HL-60 (cell line): ENCODE measurements at regions not wholly inside any gene's neighbourhood (a gene's known extent, or its start where the extent isn't known, plus 50 kb on each side); places are given as distances from the start of the nearest gene placed in this dataset.

Experiments used
- GABPA ChIP-seq: IDR thresholded peaks from 2 replicates; pipeline ENCODE4 v1.6.1; 2012; ENCODE audit warnings: low read depth
- POLR2AphosphoS5 ChIP-seq: IDR thresholded peaks from 2 replicates; pipeline ENCODE4 v1.6.1; 2012; ENCODE audit warnings: low read depth
- TF ChIP-seq, protein P1 (sequence below): IDR thresholded peaks from one replicate; pipeline ENCODE4 v1.5.1; 2011; ENCODE audit warnings: low read length, control low read depth, inconsistent platforms; ENCODE audit not compliant: insufficient read depth
- TF ChIP-seq, protein P2 (sequence below): IDR thresholded peaks from 2 replicates; pipeline ENCODE4 v1.6.1; 2012; ENCODE audit warnings: low read depth; ENCODE audit not compliant: insufficient replicate concordance

DNA sequence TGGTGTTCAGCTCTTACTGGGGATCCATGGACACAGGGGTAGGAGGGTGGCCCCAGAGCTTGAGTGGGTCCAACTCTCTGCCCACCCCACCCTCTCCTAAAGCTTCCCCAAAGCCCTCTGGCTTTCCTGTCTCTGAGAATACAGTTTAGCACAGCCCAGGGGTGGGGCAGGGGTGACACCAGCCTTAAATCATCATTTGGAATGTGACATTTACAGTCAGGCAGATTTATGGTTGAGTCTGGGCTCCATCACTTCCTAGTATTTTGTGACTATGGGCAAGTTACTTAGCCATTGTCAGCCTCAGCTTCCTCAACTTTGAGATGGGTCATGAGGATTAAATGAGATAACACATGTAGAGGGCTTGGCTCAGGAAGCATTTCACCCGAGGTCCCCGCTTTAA lies 193.1 kb upstream of the IRX6 start:
- TF ChIP-seq, protein P1, sequence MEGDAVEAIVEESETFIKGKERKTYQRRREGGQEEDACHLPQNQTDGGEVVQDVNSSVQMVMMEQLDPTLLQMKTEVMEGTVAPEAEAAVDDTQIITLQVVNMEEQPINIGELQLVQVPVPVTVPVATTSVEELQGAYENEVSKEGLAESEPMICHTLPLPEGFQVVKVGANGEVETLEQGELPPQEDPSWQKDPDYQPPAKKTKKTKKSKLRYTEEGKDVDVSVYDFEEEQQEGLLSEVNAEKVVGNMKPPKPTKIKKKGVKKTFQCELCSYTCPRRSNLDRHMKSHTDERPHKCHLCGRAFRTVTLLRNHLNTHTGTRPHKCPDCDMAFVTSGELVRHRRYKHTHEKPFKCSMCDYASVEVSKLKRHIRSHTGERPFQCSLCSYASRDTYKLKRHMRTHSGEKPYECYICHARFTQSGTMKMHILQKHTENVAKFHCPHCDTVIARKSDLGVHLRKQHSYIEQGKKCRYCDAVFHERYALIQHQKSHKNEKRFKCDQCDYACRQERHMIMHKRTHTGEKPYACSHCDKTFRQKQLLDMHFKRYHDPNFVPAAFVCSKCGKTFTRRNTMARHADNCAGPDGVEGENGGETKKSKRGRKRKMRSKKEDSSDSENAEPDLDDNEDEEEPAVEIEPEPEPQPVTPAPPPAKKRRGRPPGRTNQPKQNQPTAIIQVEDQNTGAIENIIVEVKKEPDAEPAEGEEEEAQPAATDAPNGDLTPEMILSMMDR = no peak
- TF ChIP-seq POLR2AphosphoS5 (no peak), GABPA (no peak)
- TF ChIP-seq, protein P2, sequence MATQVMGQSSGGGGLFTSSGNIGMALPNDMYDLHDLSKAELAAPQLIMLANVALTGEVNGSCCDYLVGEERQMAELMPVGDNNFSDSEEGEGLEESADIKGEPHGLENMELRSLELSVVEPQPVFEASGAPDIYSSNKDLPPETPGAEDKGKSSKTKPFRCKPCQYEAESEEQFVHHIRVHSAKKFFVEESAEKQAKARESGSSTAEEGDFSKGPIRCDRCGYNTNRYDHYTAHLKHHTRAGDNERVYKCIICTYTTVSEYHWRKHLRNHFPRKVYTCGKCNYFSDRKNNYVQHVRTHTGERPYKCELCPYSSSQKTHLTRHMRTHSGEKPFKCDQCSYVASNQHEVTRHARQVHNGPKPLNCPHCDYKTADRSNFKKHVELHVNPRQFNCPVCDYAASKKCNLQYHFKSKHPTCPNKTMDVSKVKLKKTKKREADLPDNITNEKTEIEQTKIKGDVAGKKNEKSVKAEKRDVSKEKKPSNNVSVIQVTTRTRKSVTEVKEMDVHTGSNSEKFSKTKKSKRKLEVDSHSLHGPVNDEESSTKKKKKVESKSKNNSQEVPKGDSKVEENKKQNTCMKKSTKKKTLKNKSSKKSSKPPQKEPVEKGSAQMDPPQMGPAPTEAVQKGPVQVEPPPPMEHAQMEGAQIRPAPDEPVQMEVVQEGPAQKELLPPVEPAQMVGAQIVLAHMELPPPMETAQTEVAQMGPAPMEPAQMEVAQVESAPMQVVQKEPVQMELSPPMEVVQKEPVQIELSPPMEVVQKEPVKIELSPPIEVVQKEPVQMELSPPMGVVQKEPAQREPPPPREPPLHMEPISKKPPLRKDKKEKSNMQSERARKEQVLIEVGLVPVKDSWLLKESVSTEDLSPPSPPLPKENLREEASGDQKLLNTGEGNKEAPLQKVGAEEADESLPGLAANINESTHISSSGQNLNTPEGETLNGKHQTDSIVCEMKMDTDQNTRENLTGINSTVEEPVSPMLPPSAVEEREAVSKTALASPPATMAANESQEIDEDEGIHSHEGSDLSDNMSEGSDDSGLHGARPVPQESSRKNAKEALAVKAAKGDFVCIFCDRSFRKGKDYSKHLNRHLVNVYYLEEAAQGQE = no peak
